Sigmoid colon (tissue), 6 donors: ENCODE measurements at regions not wholly inside any gene's neighbourhood (a gene's known extent, or its start where the extent isn't known, plus 50 kb on each side); places are given as distances from the start of the nearest gene placed in this dataset.

Experiments
- DNase-seq: peaks from one replicate; pipeline ENCODE4 v3.0.0-alpha.2; 2019
- H3K27ac ChIP-seq, 4 donors: fragments of 200-600 bp; sonication (generic); one replicate each; pipeline ENCODE4 v1.5.1; 2016 to 2019; ENCODE audit warnings: mild to moderate bottlenecking in 1 of 4
- H3K27me3 ChIP-seq, 3 donors: fragments of 200-600 bp; sonication (generic); one replicate each; pipeline ENCODE4 v1.5.1; 2019; ENCODE audit warnings: mild to moderate bottlenecking in 1 of 3
- H3K36me3 ChIP-seq, 4 donors: fragments of 200-600 bp; sonication (generic); one replicate each; pipeline ENCODE4 v1.5.1; 2016 to 2019
- H3K4me1 ChIP-seq, 4 donors: fragments of 200-600 bp; sonication (generic); one replicate each; pipeline ENCODE4 v1.5.1; 2017 to 2019
- H3K4me3 ChIP-seq, 4 donors: fragments of 200-600 bp; sonication (generic); one replicate each; pipeline ENCODE4 v1.5.1; 2017 to 2019; ENCODE audit warnings: mild to moderate bottlenecking in 2 of 4, moderate library complexity in 1 of 4
- H3K9me3 ChIP-seq, 4 donors: fragments of 200-600 bp in 3 of 4; sonication (generic) in 3 of 4; one replicate each; pipeline versions ENCODE4 v1.5.1 to v1.6.1; 2013 to 2019
- CTCF ChIP-seq, 4 experiments: fragments of 450-650 bp in 3 of 4; fragments of 200-600 bp in 1 of 4; IDR thresholded peaks; one replicate each; pipeline ENCODE4 v1.5.1; 2016 to 2019; ENCODE audit warnings: antibody characterized with exemption in 4 of 4, mild to moderate bottlenecking in 3 of 4, moderate library complexity in 2 of 4
- EP300 ChIP-seq, 4 donors: sonication (generic); formaldehyde crosslinking; IDR thresholded peaks; one replicate each; pipeline ENCODE4 v1.6.1; 2017; ENCODE audit warnings: antibody characterized with exemption in 4 of 4
- POLR2A ChIP-seq, 2 donors: fragments of 450-650 bp; IDR thresholded peaks; one replicate each; pipeline ENCODE4 v1.6.1; 2016; ENCODE audit warnings: antibody characterized with exemption in 2 of 2, mild to moderate bottlenecking in 2 of 2, moderate library complexity in 2 of 2
- POLR2AphosphoS5 ChIP-seq, 4 donors: sonication (generic); formaldehyde crosslinking; IDR thresholded peaks; one replicate each; pipeline ENCODE4 v1.6.1; 2017; ENCODE audit warnings: antibody characterized with exemption in 4 of 4
- WGBS, 2 donors: extraction: QIAGEN DNeasy Blood & Tissue Kit; methylation state at CpG; one replicate each; pipeline ENCODE4 v1.1.7; 2013; 5-methylcytosine and 5-hydroxymethylcytosine counted together
- intact Hi-C: fragments of 100-400 bp; cut with DNase I; formaldehyde crosslinking; loops from one replicate; pipeline ENCODE4 v1.15.1; 2023
- donor health status: healthy with polysubstance abuse.
- donor health status: healthy.

- intact Hi-C loops: no loop called here
- H3K4me3 ChIP-seq: no peak overlapping the region
- no peaks in the 10 kb centered on the region for H3K36me3 ChIP-seq
- no peak overlapping the region for H3K27ac ChIP-seq
- H3K9me3 ChIP-seq: no peaks in the 10 kb centered on the region
- H3K4me1 ChIP-seq: peaks cover 0 to 15% (median 3%) of the 10 kb centered on the region in 4 donors
- TF ChIP-seq EP300 (IDR thresholded peaks at IDR 0.05) (no peak), POLR2AphosphoS5 (IDR thresholded peaks at IDR 0.05) (no peak), CTCF (IDR thresholded peaks at IDR 0.05) (no peak), POLR2A (IDR thresholded peaks at IDR 0.05) (no peak)
- no peaks in the 10 kb centered on the region for H3K27me3 ChIP-seq
- DNase-seq: no peak
- WGBS, 2 donors: 85 to 91% methylated on average over 5 of the region's 5 CpGs
Observed at GRCh38 chr1:168446081-168446480, 97.7 kb downstream of the XCL2 start.

- Histone ChIP-seq H3K9me3 (no peaks in the 10 kb centered on the region), H3K27me3 (no peaks in the 10 kb centered on the region), H3K4me1 (peaks cover 0 to 22% (median 10%) of the 10 kb centered on the region in 4 donors), H3K36me3 (no peaks in the 10 kb centered on the region), H3K27ac (no peak overlapping the region), H3K4me3 (no peak overlapping the region)
- no peak for DNase-seq
- intact Hi-C loops: loop anchor here (5.0 kb wide), 1 partner anchor 128 kb away; no protein-coding TSS in a partner anchor
- no peak for TF ChIP-seq CTCF (IDR thresholded peaks at IDR 0.05)
- TF ChIP-seq POLR2AphosphoS5 (IDR thresholded peaks at IDR 0.05): no peak
- TF ChIP-seq EP300 (IDR thresholded peaks at IDR 0.05): no peak
- no peak for TF ChIP-seq POLR2A (IDR thresholded peaks at IDR 0.05)
- 73 to 87% methylated on average over 5 of the region's 5 CpGs for WGBS, 2 donors
Observed at GRCh38 chr1:168443899-168444298, 99.9 kb downstream of the XCL2 start.

- intact Hi-C loops: loop anchor here (5.0 kb wide), 1 partner anchor 129 kb away; no protein-coding TSS in a partner anchor
Observed at GRCh38 chr1:168443356-168443755, 100.4 kb downstream of the XCL2 start.

GRCh38 chr1:168442931-168443330 lies 100.9 kb downstream of the XCL2 start:
- no peaks in the 10 kb centered on the region for H3K27me3 ChIP-seq
- intact Hi-C loops: loop anchor here (5.0 kb wide), 1 partner anchor 129 kb away; no protein-coding TSS in a partner anchor

More at GRCh38 chr1:168443356-168443755, 100.4 kb downstream of the XCL2 start:
- H3K4me1 ChIP-seq: peaks cover 0 to 22% (median 10%) of the 10 kb centered on the region in 4 donors
- no peaks in the 10 kb centered on the region for H3K36me3 ChIP-seq
- H3K27me3 ChIP-seq: no peaks in the 10 kb centered on the region
- TF ChIP-seq CTCF (IDR thresholded peaks at IDR 0.05): no peak
- TF ChIP-seq POLR2AphosphoS5 (IDR thresholded peaks at IDR 0.05): no peak
- no peak for TF ChIP-seq POLR2A (IDR thresholded peaks at IDR 0.05)
- no peak for TF ChIP-seq EP300 (IDR thresholded peaks at IDR 0.05)
- DNase-seq: no peak
- H3K9me3 ChIP-seq: no peaks in the 10 kb centered on the region
- WGBS, 2 donors: 94% methylated on average over 3 of the region's 3 CpGs
- H3K27ac ChIP-seq: no peak overlapping the region
- H3K4me3 ChIP-seq: no peak overlapping the region

More at GRCh38 chr1:168442931-168443330, 100.9 kb downstream of the XCL2 start:
- H3K4me1 ChIP-seq: peaks cover 0 to 22% (median 10%) of the 10 kb centered on the region in 4 donors
- TF ChIP-seq POLR2A (IDR thresholded peaks at IDR 0.05): no peak
- no peak for TF ChIP-seq CTCF (IDR thresholded peaks at IDR 0.05)
- H3K36me3 ChIP-seq: no peaks in the 10 kb centered on the region
- DNase-seq: no peak
- H3K4me3 ChIP-seq: no peak overlapping the region
- 97% methylated on average over 2 of the region's 2 CpGs for WGBS, 2 donors
- no peaks in the 10 kb centered on the region for H3K9me3 ChIP-seq
- no peak overlapping the region for H3K27ac ChIP-seq
